Naive thymus-derived CD8-positive, alpha-beta T cell (primary cell): ENCODE measurements at regions not wholly inside any gene's neighbourhood (a gene's known extent, or its start where the extent isn't known, plus 50 kb on each side); places are given as distances from the start of the nearest gene placed in this dataset.

Experiments
- ATAC-seq, 2 donors: fragments of 150-1000 bp; cut with Tn5 transposase in 1 of 2; sonication (Bioruptor Pico), chemical (Tn5 transposase) in 1 of 2; 1 replicate in 1 of 2; 2 replicates in 1 of 2; pipeline ENCODE4 v1.10.0; 2021; ENCODE audit warnings: mild to moderate bottlenecking in 2 of 2, moderate library complexity in 2 of 2
- POLR2A ChIA-PET: fragments of 350-600 bp; sonication (Branson Sonifier 250); formaldehyde crosslinking; loops from one replicate; lab custom pipeline; 2021; ENCODE audit warnings: antibody characterized with exemption; lab: Charles Lee
- DNase-seq, 10 donors: peaks; one replicate each; pipeline versions ENCODE4 v3.0.0 to v3.0.0-alpha.2; 2020 to 2022
- H3K27ac Mint-ChIP-seq, 10 donors: one replicate each; pipeline ENCODE4 v1.8.0; 2020 to 2022; ENCODE audit warnings: mild to moderate bottlenecking in 10 of 10, mixed read lengths in 10 of 10, moderate library complexity in 4 of 10, inconsistent platforms in 1 of 10
- H3K27me3 Mint-ChIP-seq, 5 donors: one replicate each; pipeline ENCODE4 v1.8.0; 2021 to 2022; ENCODE audit warnings: mixed read lengths in 5 of 5
- H3K36me3 Mint-ChIP-seq, 3 donors: one replicate each; pipeline ENCODE4 v1.8.0; 2020 to 2022; ENCODE audit warnings: mixed read lengths in 3 of 3, mild to moderate bottlenecking in 2 of 3, inconsistent platforms in 1 of 3
- H3K4me1 Mint-ChIP-seq, 4 donors: one replicate each; pipeline ENCODE4 v1.8.0; 2021 to 2022; ENCODE audit warnings: mixed read lengths in 4 of 4
- H3K4me3 Mint-ChIP-seq, 10 donors: one replicate each; pipeline ENCODE4 v1.8.0; 2020 to 2022; ENCODE audit warnings: mild to moderate bottlenecking in 10 of 10, mixed read lengths in 10 of 10, moderate library complexity in 6 of 10, inconsistent platforms in 1 of 10
- H3K9me3 Mint-ChIP-seq, 9 donors: one replicate each; pipeline ENCODE4 v1.8.0; 2020 to 2022; ENCODE audit warnings: mixed read lengths in 9 of 9, mild to moderate bottlenecking in 3 of 9, inconsistent platforms in 1 of 9, moderate library complexity in 1 of 9

- no peak overlapping the region for H3K4me3 Mint-ChIP-seq
- peaks cover 0 to 5% (median 0%) of the 10 kb centered on the region in 4 donors for H3K4me1 Mint-ChIP-seq
- no peak overlapping the region for H3K27ac Mint-ChIP-seq
- POLR2A ChIA-PET, result interaction anchor here (1.0 kb wide), 1 partner anchor 9 kb away, joined by 3 read pairs; no protein-coding TSS in a partner anchor
- no peaks in the 10 kb centered on the region for H3K36me3 Mint-ChIP-seq
- ATAC-seq, result no peak
- peaks cover 0 to 3% (median 0%) of the 10 kb centered on the region in 5 donors for H3K27me3 Mint-ChIP-seq
- peak in 1 of 10 donors; percentile 52 for DNase-seq
- H3K9me3 Mint-ChIP-seq, result no peaks in the 10 kb centered on the region
Measured at GRCh38 chr2:10239561-10239967, 63.1 kb upstream of the HPCAL1 start.

- DNase-seq (peak in 1 of 10 donors; percentile 52), ATAC-seq (no peak)
- POLR2A ChIA-PET, result no interaction called here
- Mint-ChIP-seq H3K36me3 (no peaks in the 10 kb centered on the region), H3K27me3 (peaks cover 0 to 3% (median 0%) of the 10 kb centered on the region in 5 donors), H3K4me3 (no peak overlapping the region), H3K27ac (no peak overlapping the region), H3K4me1 (peaks cover 0 to 5% (median 0%) of the 10 kb centered on the region in 4 donors), H3K9me3 (no peaks in the 10 kb centered on the region)
Measured at GRCh38 chr2:10240161-10240681, 62.5 kb upstream of the HPCAL1 start.

GRCh38 chr2:10240911-10241610 is 61.6 kb upstream of the HPCAL1 start:
- DNase-seq, result peak in 1 of 10 donors; percentile 52

GRCh38 chr2:10241641-10242430 is 60.9 kb upstream of the HPCAL1 start:
- no peak overlapping the region for H3K4me3 Mint-ChIP-seq
- POLR2A ChIA-PET, result interaction anchor here (0.6 kb wide), 1 partner anchor 19 kb away, joined by 3 read pairs; no protein-coding TSS in a partner anchor
- H3K4me1 Mint-ChIP-seq, result no peaks in the 10 kb centered on the region
- ATAC-seq, result no peak
- H3K27ac Mint-ChIP-seq, result no peak overlapping the region
- H3K36me3 Mint-ChIP-seq, result no peaks in the 10 kb centered on the region
- no peaks in the 10 kb centered on the region for H3K9me3 Mint-ChIP-seq
- H3K27me3 Mint-ChIP-seq, result no peaks in the 10 kb centered on the region
- peak in 1 of 10 donors; percentile 47 for DNase-seq

More at GRCh38 chr2:10240911-10241610, 61.6 kb upstream of the HPCAL1 start:
- Mint-ChIP-seq H3K36me3 (no peaks in the 10 kb centered on the region), H3K4me1 (peaks cover 0 to 3% (median 0%) of the 10 kb centered on the region in 4 donors), H3K27ac (no peak overlapping the region), H3K27me3 (peaks cover 0 to 3% (median 0%) of the 10 kb centered on the region in 5 donors), H3K9me3 (no peaks in the 10 kb centered on the region), H3K4me3 (no peak overlapping the region)
- POLR2A ChIA-PET, result interaction anchor here (0.6 kb wide), 1 partner anchor 20 kb away, joined by 3 read pairs; no protein-coding TSS in a partner anchor
- ATAC-seq, result no peak

- ATAC-seq, result no peak
- no peak for DNase-seq
- no peaks in the 10 kb centered on the region for H3K27me3 Mint-ChIP-seq
- no peaks in the 10 kb centered on the region for H3K4me1 Mint-ChIP-seq
- no peaks in the 10 kb centered on the region for H3K9me3 Mint-ChIP-seq
- POLR2A ChIA-PET, result no interaction called here
- no peak overlapping the region for H3K4me3 Mint-ChIP-seq
- H3K36me3 Mint-ChIP-seq, result no peaks in the 10 kb centered on the region
- no peak overlapping the region for H3K27ac Mint-ChIP-seq
Measured at GRCh38 chr2:10242451-10242850, 60.3 kb upstream of the HPCAL1 start.

GRCh38 chr2:10242998-10243925 is 59.4 kb upstream of the HPCAL1 start:
- no peak for ATAC-seq
- Mint-ChIP-seq H3K36me3 (no peaks in the 10 kb centered on the region), H3K4me3 (no peak overlapping the region), H3K27me3 (no peaks in the 10 kb centered on the region), H3K9me3 (no peaks in the 10 kb centered on the region), H3K27ac (no peak overlapping the region), H3K4me1 (no peaks in the 10 kb centered on the region)
- peak in 1 of 10 donors; percentile 46 for DNase-seq
- POLR2A ChIA-PET, result no interaction called here

GRCh38 chr2:10243926-10244270 is 58.8 kb upstream of the HPCAL1 start:
- DNase-seq (no peak), ATAC-seq (no peak)
- Mint-ChIP-seq H3K4me1 (no peaks in the 10 kb centered on the region), H3K36me3 (peaks cover 0 to 1% (median 0%) of the 10 kb centered on the region in 3 donors), H3K27me3 (no peaks in the 10 kb centered on the region), H3K27ac (no peak overlapping the region), H3K4me3 (no peak overlapping the region), H3K9me3 (peaks cover 0 to 5% (median under 1%) of the 10 kb centered on the region in 9 donors)
- POLR2A ChIA-PET, result no interaction called here

GRCh38 chr2:10245021-10245420 is 57.7 kb upstream of the HPCAL1 start:
- ATAC-seq (no peak), DNase-seq (peak in 1 of 10 donors; percentile 32)
- POLR2A ChIA-PET, result no interaction called here
- no peak overlapping the region for H3K27ac Mint-ChIP-seq
- peaks cover 1 to 15% (median 8%) of the 10 kb centered on the region in 9 donors for H3K9me3 Mint-ChIP-seq
- H3K4me1 Mint-ChIP-seq, result no peaks in the 10 kb centered on the region
- H3K36me3 Mint-ChIP-seq, result peaks cover 0 to 5% (median 0%) of the 10 kb centered on the region in 3 donors
- H3K4me3 Mint-ChIP-seq, result no peak overlapping the region
- no peaks in the 10 kb centered on the region for H3K27me3 Mint-ChIP-seq

GRCh38 chr2:10245661-10246060 is 57.0 kb upstream of the HPCAL1 start:
- POLR2A ChIA-PET, result no interaction called here
- ATAC-seq (no peak), DNase-seq (peak in 1 of 10 donors; percentile 57)
- H3K27ac Mint-ChIP-seq, result no peak overlapping the region
- no peaks in the 10 kb centered on the region for H3K27me3 Mint-ChIP-seq
- H3K4me1 Mint-ChIP-seq, result no peaks in the 10 kb centered on the region
- H3K9me3 Mint-ChIP-seq, result peaks cover 6 to 21% (median 12%) of the 10 kb centered on the region in 9 donors
- H3K36me3 Mint-ChIP-seq, result peaks cover 0 to 10% (median 3%) of the 10 kb centered on the region in 3 donors
- H3K4me3 Mint-ChIP-seq, result no peak overlapping the region

- H3K36me3 Mint-ChIP-seq, result peaks cover 0 to 12% (median 7%) of the 10 kb centered on the region in 3 donors
- no peaks in the 10 kb centered on the region for H3K27me3 Mint-ChIP-seq
- H3K9me3 Mint-ChIP-seq, result peaks cover 6 to 27% (median 18%) of the 10 kb centered on the region in 9 donors
- POLR2A ChIA-PET, result no interaction called here
- ATAC-seq, result no peak
- no peaks in the 10 kb centered on the region for H3K4me1 Mint-ChIP-seq
- DNase-seq, result no peak
- no peak overlapping the region for H3K4me3 Mint-ChIP-seq
- no peak overlapping the region for H3K27ac Mint-ChIP-seq
Measured at GRCh38 chr2:10246370-10246769, 56.3 kb upstream of the HPCAL1 start.

- Mint-ChIP-seq H3K27me3 (no peaks in the 10 kb centered on the region), H3K36me3 (peaks cover 0 to 12% (median 11%) of the 10 kb centered on the region in 3 donors), H3K27ac (no peak overlapping the region), H3K9me3 (peaks cover 6 to 31% (median 18%) of the 10 kb centered on the region in 9 donors), H3K4me1 (no peaks in the 10 kb centered on the region), H3K4me3 (no peak overlapping the region)
- DNase-seq (no peak), ATAC-seq (no peak)
- POLR2A ChIA-PET, result no interaction called here
Measured at GRCh38 chr2:10246831-10247230, 55.9 kb upstream of the HPCAL1 start.

GRCh38 chr2:10249798-10250197 is 52.9 kb upstream of the HPCAL1 start:
- H3K27ac Mint-ChIP-seq, result no peak overlapping the region

More at GRCh38 chr2:10249798-10250197, 52.9 kb upstream of the HPCAL1 start:
- POLR2A ChIA-PET, result no interaction called here
- no peak for ATAC-seq
- no peak for DNase-seq
- Mint-ChIP-seq H3K4me1 (peaks cover 0 to 2% (median 0%) of the 10 kb centered on the region in 4 donors), H3K27me3 (no peaks in the 10 kb centered on the region), H3K4me3 (no peak overlapping the region), H3K36me3 (peaks cover 0 to 14% (median 12%) of the 10 kb centered on the region in 3 donors), H3K9me3 (peaks cover 6 to 33% (median 18%) of the 10 kb centered on the region in 9 donors)
